ENCODE measurements at regions not wholly inside any gene's neighbourhood (a gene's known extent, or its start where the extent isn't known, plus 50 kb on each side); places are given as distances from the start of the nearest gene placed in this dataset.
A peak's percentile ranks its signal among the peaks of the same experiment; 100 is the strongest.
"Not testable (repeated sequence)": the region's sequence is repeated elsewhere in the genome, so short reads cannot be mapped to it uniquely, and the experiment has no call there.

DNA sequence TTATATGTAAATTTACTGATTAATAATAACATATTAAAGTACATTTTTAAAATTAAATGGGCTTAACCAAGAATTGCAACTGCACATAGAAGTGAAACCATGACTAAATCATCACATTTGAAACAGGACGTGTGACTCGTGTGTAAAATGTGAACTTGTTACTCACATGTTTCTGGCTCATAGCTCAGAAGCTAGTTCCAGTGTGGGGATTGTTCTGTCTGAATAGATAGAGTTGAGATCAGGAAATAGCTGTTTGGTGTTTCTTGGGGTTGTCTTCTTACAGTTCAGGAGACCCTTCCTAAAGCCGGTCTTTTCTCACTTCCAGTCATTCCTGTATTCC, 130.9 kb downstream of the LAT start:
- DNase-seq = not testable (repeated sequence)

DNA sequence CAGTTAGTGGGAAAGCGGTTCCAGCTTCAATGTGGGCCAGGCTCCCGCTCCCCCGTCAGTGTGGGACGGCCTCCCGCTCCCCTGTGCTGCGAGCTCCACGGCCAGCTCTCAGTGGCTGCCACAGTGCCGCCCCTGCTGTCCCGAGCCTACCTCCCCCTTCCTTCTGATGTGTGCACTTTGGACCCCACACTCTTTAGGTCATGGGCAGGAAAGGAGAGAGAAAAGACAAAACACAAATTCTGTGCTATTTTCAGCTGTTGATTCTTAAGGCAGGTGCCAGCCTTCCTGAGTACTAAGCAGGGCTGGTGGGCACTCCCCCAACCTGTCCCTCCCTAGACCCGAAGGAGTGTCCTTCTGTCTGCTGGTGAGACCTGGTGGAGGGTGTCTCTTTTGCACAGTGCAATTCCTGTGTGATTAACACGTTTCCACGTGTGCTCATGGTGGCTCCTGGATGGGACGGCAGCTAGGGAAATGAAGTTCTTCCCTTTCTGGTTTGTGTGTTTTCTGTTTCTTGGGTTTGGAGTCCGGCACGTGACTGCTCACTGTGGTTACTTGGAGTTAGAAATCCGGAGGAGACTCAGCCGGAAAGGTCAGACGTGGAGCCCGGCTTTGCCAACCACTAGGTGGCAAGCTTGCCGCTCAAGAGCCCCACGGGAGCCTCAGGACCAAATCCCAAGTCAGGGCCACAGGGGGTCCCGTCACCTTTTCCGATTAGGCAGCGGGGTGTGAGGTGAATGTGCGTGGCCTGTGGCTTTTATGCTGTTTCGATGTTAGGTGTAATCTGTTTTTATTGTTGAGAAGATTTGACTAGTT, 130.3 kb downstream of the LAT start:
- peak in 22 of 56 donors; percentile 6 to 45 (median 15) for DNase-seq

DNA sequence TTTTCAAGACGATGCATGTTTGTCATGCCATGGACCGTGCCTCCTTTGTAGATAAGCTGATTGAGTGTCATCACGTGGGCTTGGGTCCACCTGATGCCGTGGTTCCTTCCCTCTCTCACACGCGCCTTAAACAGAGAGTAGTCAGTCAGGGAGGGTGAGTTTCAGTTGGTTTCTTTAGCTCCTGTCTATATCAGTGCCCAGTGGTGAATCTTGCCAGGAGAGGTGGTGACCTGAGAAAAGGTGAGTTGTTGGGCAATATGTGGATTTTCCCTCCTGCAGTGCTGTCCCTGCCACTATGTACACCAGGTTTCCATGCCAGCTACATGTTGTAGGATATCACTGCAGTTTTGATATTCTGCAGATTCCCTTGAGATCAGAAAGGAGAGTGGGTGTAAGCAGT, 129.7 kb downstream of the LAT start:
- no peak for DNase-seq

DNA sequence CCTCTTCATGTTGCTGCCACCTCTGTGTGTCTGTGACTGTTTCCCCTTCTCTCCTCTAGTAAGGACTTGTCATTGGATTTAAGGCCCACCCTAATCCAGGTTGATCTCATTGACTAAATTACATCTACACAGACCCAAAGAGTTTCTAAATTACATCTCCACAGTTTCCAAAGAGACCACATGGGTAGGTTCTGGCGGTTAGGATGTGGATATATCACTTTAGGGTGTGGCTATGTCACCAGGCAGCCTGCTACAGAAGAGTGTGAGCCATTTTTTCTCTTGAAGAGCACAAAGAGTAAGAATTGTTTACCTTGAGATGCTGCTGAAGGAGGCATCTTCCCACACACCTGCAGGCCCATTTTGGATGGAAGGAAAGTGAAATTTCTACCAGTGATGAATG, 128.6 kb downstream of the LAT start:
- DNase-seq = not testable (repeated sequence)

DNA sequence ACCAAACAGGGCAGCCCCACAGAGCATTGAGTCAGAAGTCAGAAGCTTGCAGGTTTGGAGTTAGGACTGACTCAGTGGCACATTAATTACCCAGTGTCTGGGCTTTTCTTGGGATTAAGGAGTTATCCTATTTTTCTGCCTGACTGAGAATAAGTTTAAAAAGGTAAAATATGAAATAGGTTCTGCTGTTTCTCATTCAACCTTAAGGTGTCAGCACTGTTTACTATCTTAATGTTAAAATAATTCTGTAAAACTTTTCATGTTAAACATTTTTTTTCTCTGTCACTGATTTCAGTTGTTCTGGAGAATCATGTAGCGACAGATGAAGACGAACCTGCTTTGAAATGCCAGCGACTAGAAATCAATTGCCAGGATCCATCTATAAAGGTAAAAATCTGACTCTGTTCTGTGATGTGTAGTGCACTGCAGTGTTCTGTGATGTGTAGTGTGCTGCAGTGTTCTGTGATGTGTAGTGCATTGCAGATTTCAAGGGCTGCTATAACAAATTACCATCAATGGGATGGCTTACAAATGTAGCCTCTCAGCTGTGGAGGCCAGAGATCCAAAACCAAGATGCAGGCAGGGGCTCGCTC, 128.0 kb downstream of the LAT start:
- DNase-seq = no peak

DNA sequence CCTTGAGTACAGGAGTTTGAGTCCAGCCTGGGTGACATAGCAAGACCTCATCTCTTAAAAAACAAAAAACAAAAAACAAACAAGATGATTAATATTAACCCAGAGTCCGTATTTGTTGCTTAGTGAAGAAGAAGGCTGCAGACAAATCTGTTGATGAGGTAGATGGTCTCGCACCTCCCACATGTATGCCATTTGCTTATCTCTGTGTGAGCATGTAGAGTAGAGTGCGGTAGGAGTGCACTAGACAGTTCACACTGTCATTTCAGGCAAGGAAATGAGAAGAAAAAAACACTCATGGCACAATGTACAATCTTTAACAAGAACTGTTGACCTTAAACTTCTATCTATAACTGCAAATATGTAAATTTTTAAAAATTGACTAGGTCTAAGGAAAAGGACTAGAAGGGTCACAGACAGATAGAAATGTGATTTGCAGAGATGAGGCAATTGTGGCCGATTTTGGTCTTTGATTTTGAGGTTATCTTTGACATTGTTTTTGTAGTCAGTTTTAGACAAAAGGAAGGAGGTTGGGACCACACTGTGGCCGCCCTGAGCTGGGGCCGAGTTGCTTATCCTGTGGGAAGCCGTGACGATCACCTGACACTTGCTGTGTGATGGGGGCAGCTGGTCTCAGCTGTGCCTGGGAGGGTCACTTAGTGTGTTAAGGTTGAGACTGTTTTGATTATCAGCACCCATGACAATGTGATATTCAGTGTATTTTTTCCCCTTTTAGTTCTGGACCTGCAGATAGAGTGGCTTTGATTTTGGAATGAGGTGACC, 127.2 kb downstream of the LAT start:
- not testable (repeated sequence) for DNase-seq

DNA sequence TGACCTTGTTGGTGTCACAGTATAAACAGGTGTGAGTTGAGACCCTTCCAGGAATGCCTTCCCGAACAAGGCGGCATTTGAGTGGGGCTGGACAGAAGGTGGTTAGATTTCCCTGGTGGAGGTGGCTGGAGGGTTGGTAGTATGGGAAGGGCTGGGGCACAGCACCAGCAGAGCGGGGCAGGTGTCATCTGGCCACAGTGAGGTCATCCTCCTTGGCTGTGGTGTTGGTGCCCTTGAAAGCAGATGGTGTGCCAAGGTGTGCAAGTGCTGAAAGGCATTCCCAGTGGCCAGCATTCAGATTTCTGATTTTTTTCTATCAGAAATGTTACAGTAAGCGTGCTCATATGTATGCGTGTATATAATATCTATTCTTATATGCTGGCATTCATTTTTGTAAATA, 126.6 kb downstream of the LAT start:
- DNase-seq = no peak

DNA sequence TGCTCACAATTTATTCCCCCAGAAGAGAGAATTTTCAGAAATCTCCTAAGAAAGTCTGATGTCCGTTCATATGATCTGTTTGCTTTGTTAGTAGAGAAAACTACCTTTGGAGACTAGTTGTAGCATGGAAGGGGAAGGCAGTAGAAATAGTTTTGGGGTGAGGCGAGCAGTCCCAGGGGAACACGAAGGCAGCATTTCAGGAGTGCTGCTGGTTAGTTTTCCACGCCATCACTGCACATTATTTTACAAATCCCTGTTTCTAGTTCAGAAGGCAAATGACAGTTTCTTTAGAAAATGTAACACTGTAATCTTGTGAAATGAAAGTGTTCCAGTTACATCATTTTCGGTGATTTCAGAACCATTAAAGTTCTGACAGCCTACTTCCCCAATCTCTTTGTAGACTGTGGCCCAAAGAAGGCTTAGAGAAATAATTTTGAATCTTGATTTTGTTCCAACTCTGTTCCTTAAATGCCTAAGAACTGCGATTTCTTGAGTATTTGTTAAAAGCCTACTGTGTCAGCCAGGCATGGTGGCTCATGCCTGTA, 123.8 kb downstream of the LAT start:
- DNase-seq = not testable (repeated sequence)

DNA sequence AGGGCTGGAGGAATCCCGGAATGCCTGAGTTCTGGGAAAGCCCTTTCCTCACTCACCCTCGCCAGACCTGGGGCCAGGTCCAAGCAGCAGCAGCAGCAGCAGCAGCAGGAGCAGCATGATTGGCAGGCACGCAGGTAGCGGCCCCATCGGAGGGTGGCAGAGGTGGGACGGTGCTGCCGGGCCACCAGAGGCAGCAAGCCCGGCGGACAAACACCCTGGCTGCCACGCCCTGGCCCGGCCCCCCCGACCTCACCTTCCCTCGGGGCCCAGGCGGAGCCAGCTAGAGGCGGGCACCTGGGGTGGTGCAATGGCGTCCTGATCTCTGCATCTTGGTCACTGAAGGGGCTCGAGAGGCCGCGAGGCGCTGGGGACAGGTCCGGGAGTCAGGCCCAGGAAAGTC, 122.4 kb downstream of the LAT start:
- no peak for DNase-seq

DNA sequence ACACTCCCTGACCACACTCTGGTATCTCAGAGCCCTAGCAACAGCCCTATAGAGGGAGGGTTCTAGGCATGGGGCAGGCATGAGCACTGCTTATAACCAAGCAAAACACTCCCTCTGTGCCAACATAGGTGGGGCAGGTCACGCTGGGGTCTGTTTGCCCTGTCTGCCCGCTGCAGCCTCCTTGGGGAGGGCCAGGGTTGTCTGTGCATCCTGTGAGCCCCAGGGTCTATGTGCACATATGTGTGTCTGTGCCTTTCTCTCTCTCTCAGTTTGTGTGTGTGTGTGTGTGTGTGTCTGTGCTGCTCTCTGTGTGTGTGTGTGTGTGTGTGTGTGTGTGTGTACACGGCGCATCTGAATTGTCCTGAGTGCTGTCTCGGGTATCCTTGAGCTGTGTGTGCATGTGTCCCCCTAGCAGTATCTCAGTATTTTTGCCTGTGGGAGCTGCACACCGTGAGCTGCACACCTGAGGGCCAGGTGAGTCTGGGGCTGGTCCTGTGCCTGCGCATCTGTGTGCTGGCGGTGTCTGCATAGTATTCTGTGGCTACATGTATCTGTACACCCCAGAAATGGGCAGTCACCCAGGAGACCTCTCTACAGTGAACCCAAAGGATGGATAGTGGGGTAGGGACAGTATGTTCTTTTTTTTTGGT, 121.5 kb downstream of the LAT start:
- not testable (repeated sequence) for DNase-seq

DNA sequence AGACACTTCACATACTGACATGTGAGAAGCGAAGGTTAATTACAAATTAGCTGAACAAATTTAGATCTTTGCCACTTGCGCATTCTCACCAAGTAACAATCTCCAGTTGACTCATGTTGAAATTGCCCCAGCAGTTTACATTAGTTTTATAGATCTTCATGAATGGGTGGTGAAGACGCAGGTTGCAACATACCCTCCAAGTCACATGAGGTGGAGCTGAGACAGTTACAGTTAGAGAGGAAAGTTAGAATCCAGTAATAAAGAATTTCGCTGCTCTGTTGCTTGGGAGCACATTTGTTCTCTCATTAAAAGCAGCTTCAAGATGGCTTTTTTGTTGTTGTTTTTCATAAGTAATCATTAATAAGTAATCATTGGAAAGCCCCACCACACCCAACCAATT, 119.7 kb downstream of the LAT start:
- not testable (repeated sequence) for DNase-seq

DNA sequence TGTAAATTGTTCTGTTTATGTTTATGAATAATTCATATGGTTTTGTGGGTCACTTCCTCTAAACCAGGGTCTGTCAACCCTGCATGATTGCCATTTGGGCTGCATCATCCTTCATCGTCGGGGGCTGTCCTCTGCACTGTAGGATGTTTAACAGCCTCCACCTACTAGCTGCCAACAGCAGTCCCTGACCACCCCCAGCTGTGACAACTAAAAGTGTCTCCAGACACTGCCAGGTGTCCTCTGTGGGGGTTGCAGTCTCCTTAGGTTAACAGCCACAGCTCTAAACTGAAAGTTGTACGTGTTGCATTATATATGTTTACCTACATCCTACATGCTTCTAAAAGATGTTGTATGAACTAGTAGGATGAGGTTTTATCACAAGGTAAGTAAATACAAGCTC, 113.1 kb downstream of the LAT start:
- DNase-seq = not testable (repeated sequence)

DNA sequence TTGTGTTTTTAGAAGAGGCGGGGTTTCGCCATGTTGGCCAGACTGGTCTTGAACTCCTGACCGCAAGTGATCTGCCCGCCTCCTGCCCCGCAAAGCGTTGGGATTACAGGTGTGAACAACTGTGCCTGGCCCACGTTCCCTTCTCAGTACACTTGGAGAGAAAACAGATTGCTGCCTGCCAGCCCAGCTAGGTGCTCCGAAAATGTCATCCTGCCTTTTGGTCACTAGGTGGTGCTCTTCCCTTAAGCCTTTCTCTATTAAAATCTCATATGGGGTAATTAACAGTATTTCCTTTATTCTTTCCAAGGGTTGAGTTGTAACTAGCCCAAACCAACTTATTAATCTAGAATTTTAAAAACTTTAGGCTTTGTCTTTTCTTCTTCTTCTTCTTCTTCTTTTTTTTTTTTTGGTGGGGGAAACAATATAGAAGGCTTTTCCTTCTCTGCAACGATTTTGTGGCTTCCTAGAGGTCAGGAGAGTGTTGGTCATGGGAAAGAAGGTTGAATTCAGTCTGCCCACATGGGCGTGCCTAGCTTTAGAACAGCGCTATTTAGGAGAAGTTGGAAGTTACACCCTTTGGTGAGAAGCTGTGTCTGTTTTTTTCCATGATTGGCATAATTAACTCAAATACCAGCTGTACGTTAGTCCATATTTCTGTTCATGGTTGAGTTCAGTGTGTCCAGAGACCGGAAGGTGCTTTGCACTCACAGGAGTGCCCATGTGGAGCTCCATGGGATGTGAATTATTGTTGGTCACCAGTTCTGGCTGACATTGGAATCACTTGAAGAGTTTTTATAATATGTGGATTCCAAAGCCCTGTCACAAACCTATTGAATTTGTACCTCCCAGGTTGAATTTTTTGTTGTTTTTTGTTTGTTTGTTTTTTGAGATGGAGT, 110.1 kb downstream of the LAT start:
- not testable (repeated sequence) for DNase-seq

DNA sequence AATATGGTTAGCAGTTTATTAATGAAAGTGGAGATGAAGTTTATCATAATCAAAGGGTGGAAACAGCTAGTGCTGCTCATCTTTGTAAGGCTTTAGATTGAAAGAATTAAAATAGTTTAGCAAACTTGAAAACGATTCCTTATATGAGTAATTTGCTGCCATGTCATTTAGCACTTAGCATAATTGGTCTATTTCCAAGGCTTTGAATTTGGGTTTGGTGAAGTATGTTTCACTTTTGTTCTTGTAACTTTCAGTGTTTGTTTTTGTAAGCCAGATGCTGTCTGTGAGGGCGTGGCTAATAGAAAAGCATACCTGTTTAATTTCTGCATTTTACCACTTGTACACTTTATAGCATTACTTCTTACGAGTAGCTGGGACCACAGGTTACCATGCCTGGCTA, 109.5 kb downstream of the LAT start:
- not testable (repeated sequence) for DNase-seq

DNA sequence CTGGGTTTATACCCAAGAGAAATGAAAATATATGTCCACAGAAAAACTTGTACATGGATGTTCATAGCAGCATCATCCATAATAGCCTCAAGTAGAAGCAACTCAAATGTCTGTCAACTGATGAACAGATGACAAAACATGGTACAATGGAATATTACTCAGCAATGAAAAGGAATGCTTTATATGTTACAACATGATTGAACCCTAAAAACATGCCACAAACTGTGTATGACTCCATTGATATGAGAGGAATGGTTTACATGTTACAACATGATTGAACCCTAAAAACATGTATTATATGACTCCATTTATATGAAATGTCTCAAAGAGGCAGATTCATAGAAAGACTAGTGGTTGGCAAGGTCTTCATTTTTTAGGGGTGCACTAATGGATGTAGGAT, 104.8 kb downstream of the LAT start:
- DNase-seq = not testable (repeated sequence)

DNA sequence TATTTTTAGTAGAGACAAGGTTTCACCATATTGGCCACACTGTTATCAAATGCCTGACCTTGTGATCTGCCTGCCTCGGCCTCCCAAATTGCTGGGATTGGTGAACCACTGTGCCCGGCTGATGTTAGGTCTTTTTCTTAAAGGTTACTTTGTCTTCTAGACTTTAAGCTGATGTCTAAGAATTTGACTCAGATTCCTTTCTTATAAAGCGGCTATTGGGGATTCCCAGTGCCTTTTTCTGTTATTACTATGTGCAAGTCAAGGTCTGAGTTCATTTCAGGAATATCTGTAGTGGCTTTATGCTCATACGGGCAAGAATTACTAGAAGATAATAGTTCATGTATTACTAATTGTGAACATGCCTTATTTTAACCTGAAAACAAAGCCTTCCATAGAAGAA, 102.8 kb downstream of the LAT start:
- not testable (repeated sequence) for DNase-seq

DNA sequence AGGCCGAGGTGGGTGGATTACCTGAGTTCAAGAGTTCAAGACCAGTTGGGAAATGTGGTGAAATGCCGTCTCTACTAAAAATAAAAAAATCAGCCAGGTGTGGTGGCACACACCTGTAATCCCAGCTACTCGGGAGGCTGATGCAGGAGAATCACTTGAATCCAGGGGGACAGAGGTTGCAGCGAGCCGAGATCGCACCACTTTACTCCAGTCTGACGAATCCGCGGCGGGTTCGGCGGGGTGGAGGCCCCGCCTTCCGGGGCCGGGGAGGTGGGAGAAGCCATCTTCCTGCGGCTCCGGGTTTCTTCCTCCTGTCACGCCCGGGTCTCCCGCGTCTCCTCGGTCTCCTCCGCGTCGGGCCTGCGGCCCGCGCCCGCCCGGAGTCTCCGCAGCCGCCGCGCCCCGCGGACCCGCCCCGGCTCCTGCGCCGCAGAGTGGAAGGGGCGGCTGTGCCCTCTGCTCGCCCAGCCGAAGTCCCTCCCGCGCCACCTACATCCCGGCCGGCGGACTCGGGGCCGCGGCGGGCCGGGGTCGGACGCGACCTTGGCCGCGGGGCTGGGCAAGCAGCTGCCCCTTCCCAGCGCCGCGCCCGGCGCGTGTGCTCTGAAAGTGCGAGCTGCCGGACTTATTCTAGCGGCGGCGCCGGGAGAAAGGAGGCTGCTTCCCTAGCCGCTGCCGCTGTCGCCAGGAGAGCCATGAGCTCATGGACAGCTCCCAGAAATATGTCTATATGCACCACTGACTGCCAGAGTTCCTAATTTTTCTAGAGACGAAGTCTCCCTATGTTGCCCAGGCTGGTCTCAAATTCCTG, 97.2 kb downstream of the LAT start:
- peak in 2 of 56 donors; percentile 0 to 17 for DNase-seq

DNA sequence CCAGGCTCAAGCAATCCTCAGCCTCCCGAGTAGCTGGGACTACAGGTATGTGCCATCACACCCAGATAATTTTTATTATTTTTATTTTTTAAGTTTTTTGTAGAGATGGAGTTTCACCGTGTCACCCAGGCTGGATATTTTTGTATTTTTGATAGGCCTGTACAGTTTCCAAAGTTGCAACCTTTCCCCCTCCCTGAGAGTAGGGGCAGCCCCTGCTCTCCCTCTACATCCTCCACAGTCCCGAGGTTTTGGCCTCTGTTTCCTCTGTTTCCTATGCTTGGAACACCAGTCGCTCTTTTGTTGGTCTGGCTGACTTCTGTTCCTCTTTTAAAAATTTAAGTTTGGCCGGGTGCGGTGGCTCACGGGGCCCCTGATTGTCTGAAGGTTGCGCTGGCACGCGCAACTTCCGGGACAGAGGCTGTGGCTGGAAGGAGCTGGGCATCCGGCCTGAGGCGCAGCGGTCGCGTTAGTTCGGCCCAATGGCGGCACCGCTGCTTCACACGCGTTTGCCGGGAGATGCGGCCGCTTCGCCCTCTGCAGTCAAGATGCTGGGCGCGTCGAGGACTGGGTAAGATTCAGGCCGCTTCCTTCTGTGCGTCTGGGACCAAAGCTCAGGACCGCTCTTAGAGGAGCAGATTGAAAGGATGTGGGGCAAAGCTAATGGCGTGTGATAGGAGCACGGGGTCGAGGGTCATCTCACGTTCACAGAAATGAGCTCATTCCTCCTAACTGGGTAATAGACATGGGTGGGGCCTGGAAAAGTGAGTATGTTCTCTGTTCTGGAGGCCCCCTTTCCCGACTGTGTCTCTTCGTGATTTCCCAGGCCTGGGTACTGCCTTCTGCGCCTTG, 89.9 kb downstream of the LAT start:
- DNase-seq = peak in 15 of 56 donors; percentile 0 to 47 (median 9)

DNA sequence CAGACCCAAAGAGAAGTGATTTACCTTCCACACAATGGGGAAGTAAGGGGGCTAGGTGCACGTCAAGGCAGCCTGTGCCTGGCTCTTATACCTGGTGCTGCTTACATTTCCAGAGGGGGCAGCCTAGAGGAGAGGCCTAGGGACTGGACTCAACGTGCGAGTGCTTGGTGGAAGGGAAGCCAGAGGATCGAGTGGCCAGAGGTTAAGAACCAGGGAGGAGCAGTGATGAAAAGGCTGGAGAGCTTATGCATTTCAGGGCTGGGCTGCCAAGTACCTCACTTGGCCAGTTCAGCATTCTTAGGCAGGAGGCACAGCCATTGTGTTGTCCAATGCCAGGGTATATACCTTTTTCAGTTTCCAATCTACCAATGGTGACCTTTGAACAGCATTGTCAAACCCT, 77.4 kb downstream of the LAT start:
- DNase-seq = not testable (repeated sequence)

Measured in amygdala (tissue), 56 donors.